ENCODE measurements at regions not wholly inside any gene's neighbourhood (a gene's known extent, or its start where the extent isn't known, plus 50 kb on each side); places are given as distances from the start of the nearest gene placed in this dataset.

DNA sequence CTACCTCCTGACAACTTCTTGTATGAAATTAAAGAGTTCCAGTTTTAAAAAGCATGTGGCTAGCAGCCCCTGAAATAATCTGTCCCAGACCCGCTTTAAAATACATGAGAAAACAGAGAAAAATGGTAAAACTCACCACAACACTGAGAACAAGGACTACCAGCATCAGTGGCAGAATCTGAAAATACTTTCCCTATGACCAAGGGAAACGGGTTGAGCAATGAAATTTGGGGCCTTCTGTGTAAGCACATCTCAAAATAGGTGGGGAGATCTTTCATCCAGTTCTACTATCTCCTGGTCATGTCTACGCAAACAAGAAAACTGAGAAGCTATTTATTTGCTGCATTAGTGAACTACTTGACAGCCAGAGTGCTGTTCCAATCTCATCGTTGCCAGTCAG lies 172.3 kb downstream of the LNPK start:
- no peaks in the 10 kb centered on the region for H3K27me3 ChIP-seq
- no peaks in the 10 kb centered on the region for H3K9me3 ChIP-seq
- 88% methylated on average over 4 of the region's 4 CpGs for WGBS
- DNase-seq (ENCODE audit: extremely low spot score), result no peak
- H3K4me3 ChIP-seq, result no peak overlapping the region
- intact Hi-C loops (cut with DNase I), result no loop called here
- TF ChIP-seq EP300 (IDR thresholded peaks at IDR 0.05), result no peak
- H3K4me1 ChIP-seq, result no peaks in the 10 kb centered on the region
- H3K27ac ChIP-seq (replicated peaks in 1 of 4), result no peak overlapping the region
- no peaks in the 10 kb centered on the region for H3K36me3 ChIP-seq

GRCh38 chr2:175827856-175828255 lies 174.2 kb downstream of the LNPK start:
- no peaks in the 10 kb centered on the region for H3K4me1 ChIP-seq
- no peak overlapping the region for H3K4me3 ChIP-seq
- no peak for DNase-seq (ENCODE audit: extremely low spot score)
- no peaks in the 10 kb centered on the region for H3K36me3 ChIP-seq
- H3K27ac ChIP-seq (replicated peaks in 1 of 4), result no peak overlapping the region
- intact Hi-C loops (cut with DNase I), result no loop called here
- WGBS, result 45% methylated on average over 2 of the region's 2 CpGs
- TF ChIP-seq POLR2AphosphoS5 (IDR thresholded peaks at IDR 0.05), result no peak
- no peak for TF ChIP-seq POLR2A (IDR thresholded peaks at IDR 0.05; ENCODE audit: low read depth)
- TF ChIP-seq EP300 (IDR thresholded peaks at IDR 0.05), result no peak
- TF ChIP-seq, protein P1, sequence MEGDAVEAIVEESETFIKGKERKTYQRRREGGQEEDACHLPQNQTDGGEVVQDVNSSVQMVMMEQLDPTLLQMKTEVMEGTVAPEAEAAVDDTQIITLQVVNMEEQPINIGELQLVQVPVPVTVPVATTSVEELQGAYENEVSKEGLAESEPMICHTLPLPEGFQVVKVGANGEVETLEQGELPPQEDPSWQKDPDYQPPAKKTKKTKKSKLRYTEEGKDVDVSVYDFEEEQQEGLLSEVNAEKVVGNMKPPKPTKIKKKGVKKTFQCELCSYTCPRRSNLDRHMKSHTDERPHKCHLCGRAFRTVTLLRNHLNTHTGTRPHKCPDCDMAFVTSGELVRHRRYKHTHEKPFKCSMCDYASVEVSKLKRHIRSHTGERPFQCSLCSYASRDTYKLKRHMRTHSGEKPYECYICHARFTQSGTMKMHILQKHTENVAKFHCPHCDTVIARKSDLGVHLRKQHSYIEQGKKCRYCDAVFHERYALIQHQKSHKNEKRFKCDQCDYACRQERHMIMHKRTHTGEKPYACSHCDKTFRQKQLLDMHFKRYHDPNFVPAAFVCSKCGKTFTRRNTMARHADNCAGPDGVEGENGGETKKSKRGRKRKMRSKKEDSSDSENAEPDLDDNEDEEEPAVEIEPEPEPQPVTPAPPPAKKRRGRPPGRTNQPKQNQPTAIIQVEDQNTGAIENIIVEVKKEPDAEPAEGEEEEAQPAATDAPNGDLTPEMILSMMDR (IDR thresholded peaks at IDR 0.05), result no peak
- H3K27me3 ChIP-seq, result peaks cover 0 to 3% (median 0%) of the 10 kb centered on the region in 4 donors
- no peaks in the 10 kb centered on the region for H3K9me3 ChIP-seq

- intact Hi-C loops (cut with DNase I), result no loop called here
- 85% methylated on average over 2 of the region's 2 CpGs for WGBS
Measured at GRCh38 chr2:175824243-175824642, 177.8 kb downstream of the LNPK start.

DNA sequence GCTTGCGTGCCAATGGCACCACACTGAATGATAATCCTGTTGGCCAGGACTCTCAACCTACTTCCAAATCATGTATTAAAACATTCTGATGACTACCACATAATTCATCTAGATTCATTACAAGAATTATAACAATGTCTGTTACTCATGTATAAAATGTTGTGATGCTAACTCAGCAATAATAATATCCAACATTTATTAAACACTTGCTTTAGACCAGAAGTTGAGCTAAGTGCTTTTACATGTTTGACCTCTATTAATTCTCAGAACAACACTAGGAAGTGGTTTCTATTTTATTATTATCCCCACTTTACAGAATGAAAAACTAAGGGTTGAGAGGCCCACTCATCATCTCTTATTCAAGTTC lies 178.4 kb downstream of the LNPK start:
- no peaks in the 10 kb centered on the region for H3K9me3 ChIP-seq
- no peak overlapping the region for H3K4me3 ChIP-seq
- no peak overlapping the region for H3K27ac ChIP-seq (replicated peaks in 1 of 4)
- no peaks in the 10 kb centered on the region for H3K36me3 ChIP-seq
- TF ChIP-seq POLR2A (IDR thresholded peaks at IDR 0.05; ENCODE audit: low read depth), result no peak
- TF ChIP-seq EP300 (IDR thresholded peaks at IDR 0.05), result no peak
- no peak for TF ChIP-seq POLR2AphosphoS5 (IDR thresholded peaks at IDR 0.05)
- TF ChIP-seq, protein P1 (IDR thresholded peaks at IDR 0.05), result no peak
- peaks cover 0 to 4% (median 0%) of the 10 kb centered on the region in 4 donors for H3K27me3 ChIP-seq
- intact Hi-C loops (cut with DNase I), result no loop called here
- 100% methylated on average over 1 of the region's 1 CpG for WGBS
- H3K4me1 ChIP-seq, result no peaks in the 10 kb centered on the region
- no peak for DNase-seq (ENCODE audit: extremely low spot score)

More at GRCh38 chr2:175824243-175824642, 177.8 kb downstream of the LNPK start:
- Histone ChIP-seq H3K27ac (replicated peaks in 1 of 4) (no peak overlapping the region), H3K36me3 (no peaks in the 10 kb centered on the region), H3K9me3 (no peaks in the 10 kb centered on the region), H3K4me1 (no peaks in the 10 kb centered on the region), H3K27me3 (peaks cover 0 to 4% (median 0%) of the 10 kb centered on the region in 4 donors), H3K4me3 (no peak overlapping the region)
- TF ChIP-seq, protein P1 (IDR thresholded peaks at IDR 0.05), result no peak
- TF ChIP-seq POLR2AphosphoS5 (IDR thresholded peaks at IDR 0.05), result no peak
- TF ChIP-seq EP300 (IDR thresholded peaks at IDR 0.05), result no peak
- TF ChIP-seq POLR2A (IDR thresholded peaks at IDR 0.05; ENCODE audit: low read depth), result no peak
- DNase-seq (ENCODE audit: extremely low spot score), result peak; percentile 74

- H3K36me3 ChIP-seq, result no peaks in the 10 kb centered on the region
- no peak overlapping the region for H3K27ac ChIP-seq (replicated peaks in 1 of 4)
- H3K9me3 ChIP-seq, result no peaks in the 10 kb centered on the region
- no peak overlapping the region for H3K4me3 ChIP-seq
- H3K27me3 ChIP-seq, result peaks cover 0 to 4% (median 0%) of the 10 kb centered on the region in 4 donors
- intact Hi-C loops (cut with DNase I), result no loop called here
- no peaks in the 10 kb centered on the region for H3K4me1 ChIP-seq
- DNase-seq (ENCODE audit: extremely low spot score), result peak; percentile 87
- TF ChIP-seq POLR2AphosphoS5 (IDR thresholded peaks at IDR 0.05) (no peak), POLR2A (IDR thresholded peaks at IDR 0.05; ENCODE audit: low read depth) (no peak), EP300 (IDR thresholded peaks at IDR 0.05) (no peak)
- TF ChIP-seq, protein P1 (IDR thresholded peaks at IDR 0.05), result no peak
- 90% methylated on average over 14 of the region's 14 CpGs for WGBS
Measured at GRCh38 chr2:175823002-175823706, 178.9 kb downstream of the LNPK start.

Measured in esophagus muscularis mucosa (tissue), 4 donors.